Mucosa of rectum (tissue), 2 donors: ENCODE measurements at regions not wholly inside any gene's neighbourhood (a gene's known extent, or its start where the extent isn't known, plus 50 kb on each side); places are given as distances from the start of the nearest gene placed in this dataset.

ENCODE experiments used
- H3K27ac ChIP-seq, 2 donors: one replicate each; pipeline ENCODE4 v1.7.0; 2013; ENCODE audit warnings: inconsistent platforms in 2 of 2, low read depth in 2 of 2, low read length in 2 of 2
- H3K27me3 ChIP-seq, 2 donors: one replicate each; pipeline ENCODE4 v1.7.0; 2013; ENCODE audit warnings: low read length in 2 of 2; ENCODE audit not compliant: control insufficient read depth in 2 of 2, insufficient read depth in 2 of 2
- H3K36me3 ChIP-seq, 2 donors: one replicate each; pipeline ENCODE4 v1.7.0; 2013; ENCODE audit warnings: low read length in 2 of 2; ENCODE audit not compliant: control insufficient read depth in 2 of 2, insufficient read depth in 2 of 2
- H3K4me1 ChIP-seq, 2 donors: one replicate each; pipeline ENCODE4 v1.7.0; 2013; ENCODE audit warnings: low read length in 2 of 2, mild to moderate bottlenecking in 1 of 2; ENCODE audit not compliant: control insufficient read depth in 2 of 2, insufficient read depth in 2 of 2
- H3K4me3 ChIP-seq, 2 donors: one replicate each; pipeline ENCODE4 v1.7.0; 2013; ENCODE audit warnings: low read length in 2 of 2
- H3K9ac ChIP-seq, 2 donors: one replicate each; pipeline ENCODE4 v1.7.0; 2013; ENCODE audit warnings: low read length in 2 of 2, low read depth in 1 of 2, mild to moderate bottlenecking in 1 of 2
- H3K9me3 ChIP-seq, 2 donors: one replicate each; pipeline ENCODE4 v1.7.0; 2013; ENCODE audit warnings: low read length in 2 of 2; ENCODE audit not compliant: control insufficient read depth in 2 of 2
- donor health status: healthy.
- donor health status: Normal muscosa, but diverticular disease.

DNA sequence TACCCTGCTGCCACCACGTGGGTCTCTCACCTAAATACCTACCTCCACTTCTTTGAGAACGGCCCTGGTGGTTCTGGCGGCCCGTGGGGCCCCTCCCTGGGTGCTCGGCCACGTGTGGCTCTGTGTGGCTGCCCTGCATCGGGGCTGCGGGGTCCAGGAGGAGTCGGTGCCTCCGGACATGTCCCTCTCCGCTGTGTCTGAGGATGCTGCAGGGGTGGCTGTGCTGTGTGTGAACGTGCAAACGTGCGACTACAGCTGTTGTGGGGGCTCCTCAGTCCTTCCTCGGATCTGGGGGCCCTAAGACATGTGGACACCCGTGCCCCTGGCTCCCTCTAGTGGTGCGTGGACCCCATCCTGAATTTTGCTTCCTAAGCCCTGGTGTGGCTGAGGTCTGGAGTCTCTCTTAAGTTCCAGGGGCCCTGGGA lies 691.8 kb downstream of the QKI start:
- Histone ChIP-seq H3K36me3 (no peaks in the 10 kb centered on the region), H3K9me3 (peaks cover 0 to 4% of the 10 kb centered on the region in 2 donors), H3K27ac (no peak overlapping the region), H3K4me1 (no peaks in the 10 kb centered on the region), H3K9ac (no peak overlapping the region), H3K4me3 (no peak overlapping the region), H3K27me3 (no peaks in the 10 kb centered on the region)

DNA sequence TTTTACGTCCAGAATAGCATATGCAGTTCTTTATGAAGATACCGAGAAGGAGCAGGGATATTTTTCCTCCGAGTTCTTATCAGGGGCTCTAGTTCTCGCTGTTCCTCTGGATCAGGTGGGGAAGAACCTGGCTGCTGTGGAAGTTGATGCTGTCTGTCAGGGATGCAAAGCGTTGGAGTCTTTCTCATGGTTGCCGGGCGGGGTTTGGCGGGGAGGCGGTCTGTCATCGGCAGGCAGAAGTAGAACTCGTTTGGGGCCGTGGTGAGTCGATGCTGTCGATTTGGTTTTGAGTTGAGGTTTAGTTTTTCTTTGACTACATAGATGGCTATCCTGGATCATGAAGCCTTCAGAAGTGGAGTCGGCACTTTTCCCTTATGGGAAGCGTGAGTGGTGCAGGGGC lies 691.2 kb downstream of the QKI start:
- Histone ChIP-seq H3K27me3 (no peaks in the 10 kb centered on the region), H3K36me3 (no peaks in the 10 kb centered on the region), H3K9ac (no peak overlapping the region), H3K4me3 (no peak overlapping the region), H3K9me3 (peaks cover 0 to 4% of the 10 kb centered on the region in 2 donors), H3K4me1 (no peaks in the 10 kb centered on the region), H3K27ac (no peak overlapping the region)

DNA sequence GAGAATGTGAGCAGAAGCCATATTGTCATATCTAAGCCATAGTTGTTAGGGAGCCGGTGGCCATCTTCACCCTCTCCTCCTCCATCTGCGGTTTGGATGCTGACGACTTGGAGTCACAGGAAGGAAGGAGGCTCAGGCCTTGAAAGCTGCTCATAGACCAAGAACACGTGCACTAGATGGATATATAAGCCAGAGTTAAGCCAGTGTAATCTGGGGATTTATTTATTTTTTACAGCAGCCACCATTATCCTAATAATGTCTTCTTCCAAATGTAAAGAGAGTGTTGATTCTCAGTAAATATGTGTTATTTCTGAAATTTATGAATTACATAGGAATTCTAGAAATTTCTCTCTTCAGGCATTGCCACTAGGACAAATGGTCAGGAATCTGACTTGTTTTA lies 689.9 kb downstream of the QKI start:
- Histone ChIP-seq H3K9me3 (peaks cover 0 to 2% of the 10 kb centered on the region in 2 donors), H3K4me3 (no peak overlapping the region), H3K27me3 (no peaks in the 10 kb centered on the region), H3K36me3 (no peaks in the 10 kb centered on the region), H3K27ac (no peak overlapping the region), H3K4me1 (no peaks in the 10 kb centered on the region), H3K9ac (no peak overlapping the region)

DNA sequence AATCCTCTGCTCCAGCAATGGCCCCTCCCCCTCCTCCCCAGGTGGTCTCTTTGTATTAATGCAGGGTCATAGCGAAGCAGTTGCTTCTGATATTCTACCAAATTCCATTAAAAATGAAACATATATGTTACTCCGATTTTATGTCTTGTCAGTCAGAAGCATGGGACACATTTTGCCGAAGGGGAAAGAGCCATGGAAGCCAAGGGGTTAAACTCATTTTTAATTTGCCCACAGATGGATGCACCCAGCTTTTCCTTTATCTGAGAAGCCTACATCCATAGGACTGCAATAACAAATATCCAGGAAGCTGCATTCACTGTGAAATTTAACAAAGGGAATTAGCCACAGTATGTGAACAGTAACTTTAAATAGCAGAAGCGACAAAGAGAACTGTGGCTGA lies 688.2 kb downstream of the QKI start:
- H3K27me3 ChIP-seq: no peaks in the 10 kb centered on the region
- H3K4me3 ChIP-seq: no peak overlapping the region
- no peaks in the 10 kb centered on the region for H3K4me1 ChIP-seq
- H3K9ac ChIP-seq: no peak overlapping the region
- H3K36me3 ChIP-seq: no peaks in the 10 kb centered on the region
- peaks cover 0 to 2% of the 10 kb centered on the region in 2 donors for H3K9me3 ChIP-seq
- no peak overlapping the region for H3K27ac ChIP-seq

DNA sequence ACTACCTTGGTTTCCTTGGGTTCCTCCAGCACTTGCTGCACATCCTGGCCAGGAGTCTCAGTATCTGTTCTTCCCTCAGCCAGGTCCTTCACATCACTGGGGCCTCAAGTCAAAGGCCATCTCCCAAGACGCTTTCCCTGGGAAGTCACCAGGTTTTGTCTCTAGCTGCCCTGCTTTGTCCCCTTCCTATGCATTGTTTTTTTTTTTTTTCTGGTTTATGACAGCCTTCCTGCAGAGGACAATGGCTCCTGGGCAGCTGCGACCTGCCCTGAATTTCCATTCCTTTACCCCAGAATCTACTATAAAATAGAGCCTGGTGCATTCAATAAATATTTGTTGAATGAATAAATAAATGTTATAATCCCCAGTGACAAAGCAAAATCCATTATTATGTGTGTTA lies 687.3 kb downstream of the QKI start:
- no peaks in the 10 kb centered on the region for H3K36me3 ChIP-seq
- no peaks in the 10 kb centered on the region for H3K27me3 ChIP-seq
- H3K4me3 ChIP-seq: no peak overlapping the region
- no peak overlapping the region for H3K27ac ChIP-seq
- H3K9ac ChIP-seq: no peak overlapping the region
- H3K9me3 ChIP-seq: peaks cover 0 to 3% of the 10 kb centered on the region in 2 donors
- no peaks in the 10 kb centered on the region for H3K4me1 ChIP-seq

DNA sequence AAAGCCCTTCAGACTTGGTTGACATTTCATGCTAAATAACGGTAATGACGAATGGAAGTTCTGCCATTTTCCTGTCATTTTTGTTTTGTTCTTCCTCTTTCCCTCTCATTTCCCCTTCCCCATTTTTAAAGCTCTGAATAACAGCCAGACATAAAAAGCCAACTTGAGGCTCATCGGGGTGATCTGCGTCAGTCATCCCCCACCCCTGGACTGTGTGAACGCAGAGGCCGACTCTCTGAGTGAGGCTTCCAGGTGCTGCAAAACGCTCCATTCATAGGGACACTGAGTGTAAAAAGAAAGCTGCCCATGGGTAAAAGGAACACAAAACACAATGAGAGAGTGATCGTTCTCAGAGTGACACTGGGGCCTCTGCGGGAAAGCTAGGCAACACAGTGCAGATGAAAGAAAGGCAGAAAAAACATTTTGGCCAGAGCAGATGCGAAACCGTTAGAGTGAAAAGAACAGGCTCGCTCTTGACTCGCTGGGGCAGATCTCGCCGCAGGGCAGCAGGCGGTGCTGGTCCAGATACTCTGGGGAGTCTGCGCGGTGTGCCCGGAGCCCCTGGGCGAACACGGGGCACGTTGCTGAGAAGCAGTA lies 684.8 kb downstream of the QKI start:
- no peaks in the 10 kb centered on the region for H3K36me3 ChIP-seq
- H3K4me1 ChIP-seq: no peaks in the 10 kb centered on the region
- no peak overlapping the region for H3K9ac ChIP-seq
- no peaks in the 10 kb centered on the region for H3K27me3 ChIP-seq
- no peak overlapping the region for H3K4me3 ChIP-seq
- H3K9me3 ChIP-seq: peaks cover 0 to 3% of the 10 kb centered on the region in 2 donors
- H3K27ac ChIP-seq: no peak overlapping the region

DNA sequence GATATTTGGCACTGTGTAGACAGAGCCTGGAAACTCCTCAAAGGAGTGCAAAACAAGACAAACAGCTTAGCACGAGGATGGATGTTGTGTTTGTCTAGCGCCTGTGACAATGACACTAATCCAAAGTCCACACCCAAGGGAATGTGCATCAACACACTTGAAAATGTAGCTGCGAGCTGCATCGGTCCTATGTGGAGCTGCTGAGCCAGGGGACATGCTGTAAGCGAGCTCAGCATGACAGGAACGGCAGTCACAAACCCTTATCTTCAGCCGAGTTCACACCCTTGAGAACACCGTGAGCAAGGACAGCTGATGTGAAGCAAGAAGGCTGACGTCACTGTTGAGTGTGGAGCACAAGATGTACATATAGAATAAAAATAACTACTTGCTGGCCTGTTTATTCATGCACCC lies 684.3 kb downstream of the QKI start:
- H3K9ac ChIP-seq: no peak overlapping the region
- no peak overlapping the region for H3K4me3 ChIP-seq
- H3K36me3 ChIP-seq: no peaks in the 10 kb centered on the region
- H3K27ac ChIP-seq: no peak overlapping the region
- no peaks in the 10 kb centered on the region for H3K4me1 ChIP-seq
- peaks cover 0 to 3% of the 10 kb centered on the region in 2 donors for H3K9me3 ChIP-seq
- H3K27me3 ChIP-seq: no peaks in the 10 kb centered on the region

DNA sequence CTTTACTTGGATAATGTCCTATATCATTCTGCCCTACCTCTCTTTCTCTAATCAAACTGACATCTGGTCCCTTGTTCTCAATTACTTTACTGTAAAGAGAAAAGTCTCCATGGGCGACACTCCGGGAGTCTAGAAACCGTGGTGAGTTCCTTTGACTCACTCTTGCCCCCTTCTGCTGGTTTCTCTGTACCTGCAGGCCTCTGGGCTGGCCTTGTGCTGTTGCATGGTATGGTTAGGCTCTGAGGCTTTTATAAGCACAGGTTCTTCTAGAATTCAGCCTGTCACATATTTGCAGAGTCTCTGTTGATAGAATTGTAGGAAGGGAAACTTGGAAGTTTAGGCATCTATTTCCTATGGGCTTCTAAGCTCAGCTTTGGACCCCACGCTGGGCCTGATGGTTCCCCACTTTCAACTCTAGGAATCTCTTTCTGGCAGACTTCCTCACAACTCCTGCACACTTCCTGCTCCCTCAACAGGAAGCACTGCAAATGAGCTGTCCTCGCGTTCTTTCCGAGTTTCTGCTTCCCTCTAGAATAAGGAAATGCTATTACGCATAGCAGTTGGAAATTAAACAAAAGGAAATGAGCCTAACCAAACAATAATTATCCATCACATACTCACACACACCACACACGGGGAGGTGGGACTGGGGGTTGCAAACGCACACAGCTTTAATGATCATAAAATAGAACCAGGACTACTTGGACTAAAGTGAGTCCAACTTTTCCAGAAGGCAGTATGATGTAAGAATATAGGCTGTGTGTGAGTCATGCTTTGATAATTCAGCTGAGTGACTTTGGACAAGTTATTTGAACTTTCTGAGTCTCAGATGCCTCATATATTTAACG lies 683.3 kb downstream of the QKI start:
- Histone ChIP-seq H3K36me3 (no peaks in the 10 kb centered on the region), H3K4me1 (no peaks in the 10 kb centered on the region), H3K27ac (no peak overlapping the region), H3K9ac (no peak overlapping the region), H3K9me3 (peaks cover 0 to 3% of the 10 kb centered on the region in 2 donors), H3K27me3 (no peaks in the 10 kb centered on the region), H3K4me3 (no peak overlapping the region)

DNA sequence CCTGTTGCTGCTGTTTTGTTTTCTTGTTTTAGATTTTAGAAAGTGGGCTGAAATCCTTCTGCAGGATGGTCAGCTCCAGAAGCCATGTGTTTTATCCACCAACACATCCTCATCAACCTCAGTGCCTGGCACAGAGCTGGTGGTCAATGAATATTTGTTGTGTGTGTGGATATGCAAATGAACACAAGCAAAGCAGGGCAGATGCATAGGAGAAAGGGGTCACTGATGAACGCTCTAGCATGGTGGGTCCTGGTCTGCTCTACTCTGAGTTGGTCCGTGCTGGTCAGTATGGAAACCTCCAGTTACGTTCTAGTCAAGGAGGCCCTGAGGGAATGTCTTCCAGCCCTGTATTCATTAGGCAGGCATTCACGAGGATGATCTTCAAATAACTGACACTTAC lies 682.5 kb downstream of the QKI start:
- H3K27ac ChIP-seq: no peak overlapping the region
- no peaks in the 10 kb centered on the region for H3K4me1 ChIP-seq
- peaks cover 0 to 3% of the 10 kb centered on the region in 2 donors for H3K9me3 ChIP-seq
- H3K36me3 ChIP-seq: no peaks in the 10 kb centered on the region
- no peak overlapping the region for H3K4me3 ChIP-seq
- no peaks in the 10 kb centered on the region for H3K27me3 ChIP-seq
- H3K9ac ChIP-seq: no peak overlapping the region

DNA sequence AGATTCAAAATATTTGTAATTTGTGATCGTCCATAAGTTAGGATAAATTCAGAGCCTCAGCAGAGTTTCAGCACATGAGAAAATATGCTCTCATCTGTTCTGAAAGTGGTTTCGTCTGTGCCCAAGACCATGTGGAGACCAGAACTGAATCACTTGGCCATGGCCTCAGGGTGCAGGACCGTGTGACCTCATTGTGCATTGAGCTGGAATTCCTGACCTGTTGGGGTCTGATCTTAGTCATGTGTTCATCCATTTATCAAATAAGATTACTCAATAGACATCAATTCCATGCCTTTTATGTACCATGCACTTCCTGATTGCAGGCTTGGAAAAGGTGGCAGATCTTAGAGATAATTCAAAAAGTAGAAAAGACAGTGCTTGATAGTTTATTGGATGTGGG lies 680.5 kb downstream of the QKI start:
- no peak overlapping the region for H3K4me3 ChIP-seq
- H3K9ac ChIP-seq: no peak overlapping the region
- H3K4me1 ChIP-seq: no peaks in the 10 kb centered on the region
- H3K27me3 ChIP-seq: no peaks in the 10 kb centered on the region
- peaks cover 0 to 3% of the 10 kb centered on the region in 2 donors for H3K9me3 ChIP-seq
- no peak overlapping the region for H3K27ac ChIP-seq
- no peaks in the 10 kb centered on the region for H3K36me3 ChIP-seq
